ENCODE measurements at regions not wholly inside any gene's neighbourhood (a gene's known extent, or its start where the extent isn't known, plus 50 kb on each side); places are given as distances from the start of the nearest gene placed in this dataset.

- Mint-ChIP-seq H3K4me1 (peaks cover 40% of the 10 kb centered on the region), H3K4me3 (no peak overlapping the region), H3K36me3 (no peaks in the 10 kb centered on the region), H3K9me3 (no peaks in the 10 kb centered on the region), H3K27me3 (ENCODE audit: low read depth) (no peaks in the 10 kb centered on the region), H3K27ac (no peak overlapping the region)
- no peak for TF ChIP-seq CTCF (IDR thresholded peaks at IDR 0.05; ENCODE audit: unreplicated experiment)
- no peak for DNase-seq (ENCODE audit: low spot score in 2 of 2, unreplicated experiment in 2 of 2)
These were observed 139.5 kb upstream of the SLC27A6 start for GRCh38 chr5:128825826-128826225.

DNA sequence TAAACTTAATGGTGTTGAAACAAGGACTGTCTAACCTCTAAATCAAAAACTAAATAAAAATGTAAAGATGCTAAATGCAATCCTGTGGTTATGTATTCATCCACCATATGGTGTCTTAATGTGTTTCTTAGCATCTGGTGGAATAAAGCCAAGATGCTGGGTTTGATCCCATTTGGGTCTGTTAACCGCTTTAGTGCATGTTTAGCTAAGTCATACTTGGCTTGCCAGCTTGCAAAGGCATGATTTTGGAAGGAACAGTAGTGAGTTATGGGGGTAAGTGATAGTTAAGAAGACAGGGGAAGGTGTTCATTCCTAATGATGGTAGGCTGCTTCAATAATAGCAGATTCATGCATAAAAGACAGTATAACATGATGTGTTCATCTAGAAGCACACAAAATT lies 139.0 kb upstream of the SLC27A6 start:
- no peaks in the 10 kb centered on the region for H3K36me3 Mint-ChIP-seq

DNA sequence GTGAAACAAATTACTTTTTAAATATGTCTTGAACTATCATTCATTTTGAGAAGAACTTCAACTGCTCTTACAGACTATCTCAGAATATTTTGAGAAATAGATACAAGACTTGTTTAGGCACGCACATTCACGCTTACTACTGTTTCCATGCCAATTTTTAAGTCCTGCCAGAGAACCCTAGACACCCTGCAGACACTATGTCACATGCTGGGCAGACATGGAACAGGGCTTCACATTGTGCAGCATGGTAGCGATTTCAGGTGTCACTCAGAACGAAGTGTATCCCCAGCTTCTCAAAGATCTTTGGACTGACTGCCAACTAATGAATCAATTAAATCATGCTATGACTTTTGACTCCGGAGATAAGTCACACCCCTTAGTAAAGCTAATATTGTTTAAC lies 128.7 kb upstream of the SLC27A6 start:
- no peak for DNase-seq (ENCODE audit: low spot score in 2 of 2, unreplicated experiment in 2 of 2)
- Mint-ChIP-seq H3K4me3 (no peak overlapping the region), H3K27ac (no peak overlapping the region), H3K27me3 (ENCODE audit: low read depth) (no peaks in the 10 kb centered on the region), H3K9me3 (no peaks in the 10 kb centered on the region), H3K36me3 (no peaks in the 10 kb centered on the region), H3K4me1 (peaks cover 17% of the 10 kb centered on the region)
- no peak for TF ChIP-seq CTCF (IDR thresholded peaks at IDR 0.05; ENCODE audit: unreplicated experiment)

More for the DNA sequence above, 139.0 kb upstream of the SLC27A6 start:
- H3K4me3 Mint-ChIP-seq, result no peak overlapping the region
- TF ChIP-seq CTCF (IDR thresholded peaks at IDR 0.05; ENCODE audit: unreplicated experiment), result no peak
- no peak overlapping the region for H3K27ac Mint-ChIP-seq
- H3K4me1 Mint-ChIP-seq, result peaks cover 40% of the 10 kb centered on the region
- H3K9me3 Mint-ChIP-seq, result no peaks in the 10 kb centered on the region
- no peaks in the 10 kb centered on the region for H3K27me3 Mint-ChIP-seq (ENCODE audit: low read depth)
- DNase-seq (ENCODE audit: low spot score in 2 of 2, unreplicated experiment in 2 of 2), result no peak

- Mint-ChIP-seq H3K4me3 (no peak overlapping the region), H3K9me3 (no peaks in the 10 kb centered on the region), H3K36me3 (no peaks in the 10 kb centered on the region), H3K27me3 (ENCODE audit: low read depth) (no peaks in the 10 kb centered on the region), H3K27ac (no peak overlapping the region), H3K4me1 (peaks cover 25% of the 10 kb centered on the region)
- DNase-seq (ENCODE audit: low spot score in 2 of 2, unreplicated experiment in 2 of 2), result no peak
- TF ChIP-seq CTCF (IDR thresholded peaks at IDR 0.05; ENCODE audit: unreplicated experiment), result no peak
These were observed 126.7 kb upstream of the SLC27A6 start for GRCh38 chr5:128838623-128839022.

GRCh38 chr5:128842241-128842640 lies 123.0 kb upstream of the SLC27A6 start:
- no peak overlapping the region for H3K4me3 Mint-ChIP-seq
- no peak for DNase-seq (ENCODE audit: low spot score in 2 of 2, unreplicated experiment in 2 of 2)

More at GRCh38 chr5:128842241-128842640, 123.0 kb upstream of the SLC27A6 start:
- no peak for TF ChIP-seq CTCF (IDR thresholded peaks at IDR 0.05; ENCODE audit: unreplicated experiment)
- peaks cover 2% of the 10 kb centered on the region for H3K9me3 Mint-ChIP-seq
- H3K27me3 Mint-ChIP-seq (ENCODE audit: low read depth), result no peaks in the 10 kb centered on the region
- H3K36me3 Mint-ChIP-seq, result peaks cover 1% of the 10 kb centered on the region
- H3K4me1 Mint-ChIP-seq, result peaks cover 17% of the 10 kb centered on the region
- H3K27ac Mint-ChIP-seq, result no peak overlapping the region
